GM18868 (cell line): ENCODE measurements at regions not wholly inside any gene's neighbourhood (a gene's known extent, or its start where the extent isn't known, plus 50 kb on each side); places are given as distances from the start of the nearest gene placed in this dataset.

ENCODE experiments used
- ATAC-seq: cut with Tn5 transposase; IDR thresholded peaks from one replicate; pipeline ENCODE4 v1.9.1; 2021; ENCODE audit warnings: mild to moderate bottlenecking, moderate library complexity; ENCODE audit not compliant: unreplicated experiment

- no peak for ATAC-seq
These were observed 55.2 kb upstream of the RNF24 start for GRCh38 chr20:4070323-4071177.

- no peak for ATAC-seq
These were observed 54.4 kb upstream of the RNF24 start for GRCh38 chr20:4069751-4070150.

DNA sequence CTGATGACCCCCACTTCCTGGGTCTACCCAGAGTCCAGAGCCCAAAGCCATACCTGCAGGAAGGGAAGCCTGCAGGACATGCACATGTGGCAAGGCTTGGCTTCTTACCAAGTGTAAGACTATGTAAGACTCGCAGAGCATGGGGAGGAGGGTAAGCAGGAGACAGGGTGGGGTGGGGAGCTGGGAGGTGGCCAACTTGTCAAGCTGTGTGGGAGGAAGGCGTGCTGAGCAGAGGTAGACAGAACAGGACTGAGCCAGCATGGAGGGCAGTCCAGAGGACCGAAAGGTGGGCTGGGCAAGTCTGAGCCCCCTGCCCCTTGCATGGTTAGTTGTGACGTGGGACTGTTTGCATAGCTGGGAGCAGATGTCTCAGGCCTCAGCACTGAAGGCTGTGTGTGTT, 53.4 kb upstream of the RNF24 start:
- no peak for ATAC-seq

DNA sequence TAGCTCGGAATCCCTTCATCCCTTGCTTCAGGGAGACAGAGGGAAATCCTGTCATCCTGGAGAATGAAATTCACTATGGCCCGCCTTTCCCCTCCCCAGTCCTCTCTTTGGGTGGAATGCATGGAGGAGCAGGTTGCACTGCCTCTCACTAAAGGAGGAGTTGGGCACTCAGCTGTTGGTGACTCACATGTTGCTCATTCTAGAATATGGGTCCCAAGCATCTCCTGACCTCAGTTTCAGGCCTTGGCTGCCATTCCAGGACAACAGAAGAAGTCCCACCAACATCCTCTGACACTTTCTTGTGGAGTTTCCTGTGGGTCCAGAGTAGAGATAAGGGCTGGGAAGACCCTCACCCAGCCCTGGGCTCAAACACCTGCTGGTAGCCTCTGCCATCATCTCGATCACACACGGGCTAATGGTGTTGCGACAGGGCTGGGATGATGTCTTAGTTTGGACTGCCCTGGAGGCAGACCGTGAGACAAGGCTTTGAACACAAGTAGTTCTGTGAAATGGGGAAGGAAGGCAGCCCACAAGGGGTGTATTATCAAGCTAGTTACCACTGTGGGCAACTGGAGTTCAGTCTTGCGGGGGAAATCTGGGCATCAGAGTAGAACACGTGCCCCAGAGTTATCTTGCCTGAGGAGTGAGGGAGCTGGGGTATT, 52.4 kb upstream of the RNF24 start:
- no peak for ATAC-seq

DNA sequence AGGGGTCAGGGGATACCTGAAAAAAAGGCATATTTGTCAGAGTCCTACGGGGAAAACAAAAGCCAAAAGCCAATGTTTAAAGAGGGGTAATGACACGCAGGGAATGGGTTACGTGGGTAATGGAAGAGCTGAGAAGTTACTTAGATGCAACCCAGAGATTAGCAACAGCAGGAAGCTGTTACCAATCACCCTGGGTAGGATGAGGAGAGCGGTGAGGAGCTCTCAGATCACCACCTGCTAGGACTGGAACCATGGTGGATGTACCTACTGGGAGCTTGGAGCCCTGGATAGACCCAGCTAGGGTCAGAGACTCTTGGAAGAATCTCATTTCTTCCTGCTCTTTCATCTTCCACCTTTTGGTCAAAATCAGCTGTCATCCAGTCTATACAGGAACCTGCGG, 51.2 kb upstream of the RNF24 start:
- ATAC-seq = no peak

DNA sequence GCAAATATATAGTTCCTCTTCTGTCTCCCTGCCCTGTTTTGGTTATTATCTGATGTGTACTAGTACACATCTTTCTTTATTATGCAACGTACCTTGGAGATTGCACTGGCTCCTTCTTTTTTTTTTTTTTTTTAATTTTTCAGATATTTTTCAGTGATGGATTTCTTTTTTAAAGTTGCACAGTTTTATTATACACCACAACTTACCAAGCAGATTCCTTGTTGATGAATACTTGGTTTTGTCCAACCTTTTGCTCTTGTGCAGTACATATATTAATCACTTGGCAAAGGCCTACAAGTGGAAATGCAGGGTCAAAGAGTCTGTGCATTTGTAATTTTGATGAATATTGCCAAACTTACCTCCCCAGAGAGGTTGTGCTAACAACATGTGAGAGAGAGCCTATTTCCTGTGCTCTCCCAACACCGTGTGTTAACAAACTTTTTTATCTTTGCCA, 50.1 kb upstream of the RNF24 start:
- ATAC-seq = no peak
